H9 (cell line): ENCODE measurements at regions not wholly inside any gene's neighbourhood (a gene's known extent, or its start where the extent isn't known, plus 50 kb on each side); places are given as distances from the start of the nearest gene placed in this dataset.

Experiments used
- DNase-seq: peaks from one replicate; pipeline ENCODE4 v3.0.0-alpha.2; 2017
- H2AFZ ChIP-seq: one replicate; pipeline ENCODE4 v1.6.1; 2013; ENCODE audit warnings: mild to moderate bottlenecking, low read length, control low read depth, moderate library complexity
- H2AK5ac ChIP-seq: 2 replicates; pipeline ENCODE4 v1.6.1; 2013; ENCODE audit warnings: low read length, control low read depth, mixed read lengths; ENCODE audit not compliant: insufficient read length
- H2BK120ac ChIP-seq: one replicate; pipeline ENCODE4 v1.6.1; 2013; ENCODE audit warnings: low read depth, mild to moderate bottlenecking, low read length, control low read depth, inconsistent platforms; ENCODE audit not compliant: poor library complexity, severe bottlenecking
- H2BK12ac ChIP-seq: 2 replicates; pipeline ENCODE4 v1.6.1; 2013; ENCODE audit warnings: low read length, control low read depth, mixed read lengths, low read depth; ENCODE audit not compliant: insufficient read length
- H2BK15ac ChIP-seq: 2 replicates; pipeline ENCODE4 v1.6.1; 2013; ENCODE audit warnings: low read depth, low read length, control low read depth
- H2BK20ac ChIP-seq: one replicate; pipeline ENCODE4 v1.6.1; 2013; ENCODE audit warnings: low read depth, mild to moderate bottlenecking, low read length, control low read depth, inconsistent platforms; ENCODE audit not compliant: poor library complexity, severe bottlenecking
- H2BK5ac ChIP-seq: 2 replicates; pipeline ENCODE4 v1.6.1; 2013; ENCODE audit warnings: low read length, control low read depth, mixed read lengths; ENCODE audit not compliant: insufficient read length
- H3K14ac ChIP-seq: 2 replicates; pipeline ENCODE4 v1.6.1; 2013; ENCODE audit warnings: low read length, control low read depth; ENCODE audit not compliant: insufficient read depth
- H3K18ac ChIP-seq: 2 replicates; pipeline ENCODE4 v1.6.1; 2013; ENCODE audit warnings: low read depth, mild to moderate bottlenecking, mixed read lengths, low read length, control low read depth; ENCODE audit not compliant: insufficient read length
- H3K23ac ChIP-seq: 2 replicates; pipeline ENCODE4 v1.6.1; 2013; ENCODE audit warnings: low read length, control low read depth, mixed read lengths, low read depth; ENCODE audit not compliant: insufficient read length
- H3K23me2 ChIP-seq: 2 replicates; pipeline ENCODE4 v1.6.1; 2013; ENCODE audit warnings: low read depth, mild to moderate bottlenecking, mixed read lengths, low read length, control low read depth; ENCODE audit not compliant: insufficient read length, poor library complexity, severe bottlenecking
- H3K27ac ChIP-seq: 2 replicates; pipeline ENCODE4 v1.5.1; 2013; ENCODE audit warnings: low read length, control low read depth, mixed read lengths, low read depth; ENCODE audit not compliant: insufficient read length
- H3K27me3 ChIP-seq: 2 replicates; pipeline ENCODE4 v1.6.1; 2013; ENCODE audit warnings: low read length, control low read depth, inconsistent platforms; ENCODE audit not compliant: insufficient read depth
- H3K4ac ChIP-seq: 2 replicates; pipeline ENCODE4 v1.6.1; 2013; ENCODE audit warnings: low read depth, mild to moderate bottlenecking, control low read depth, inconsistent platforms, low read length, moderate library complexity
- H3K4me1 ChIP-seq: 2 replicates; pipeline ENCODE4 v1.6.1; 2013; ENCODE audit warnings: low read length, control low read depth, inconsistent platforms; ENCODE audit not compliant: insufficient read depth
- H3K4me2 ChIP-seq: 2 replicates; pipeline ENCODE4 v1.6.1; 2013; ENCODE audit warnings: low read length, control low read depth, mixed read lengths; ENCODE audit not compliant: insufficient read length, insufficient read depth
- H3K56ac ChIP-seq: 2 replicates; pipeline ENCODE4 v1.6.1; 2013; ENCODE audit warnings: low read depth, mild to moderate bottlenecking, mixed read lengths, low read length, control low read depth; ENCODE audit not compliant: insufficient read length
- H3K79me1 ChIP-seq: 2 replicates; pipeline ENCODE4 v1.6.1; 2013; ENCODE audit warnings: low read depth, mild to moderate bottlenecking, moderate library complexity, low read length, control low read depth, inconsistent platforms; ENCODE audit not compliant: insufficient read depth, poor library complexity, severe bottlenecking
- H3K79me2 ChIP-seq: 2 replicates; pipeline ENCODE4 v1.6.1; 2013; ENCODE audit warnings: low read length, control low read depth, inconsistent platforms; ENCODE audit not compliant: insufficient read depth
- H3K9ac ChIP-seq: 2 replicates; pipeline ENCODE4 v1.6.1; 2013; ENCODE audit warnings: low read length, control low read depth, mixed read lengths; ENCODE audit not compliant: insufficient read length; ENCODE audit errors: extremely low read depth
- H3K9me3 ChIP-seq: one replicate; pipeline ENCODE4 v1.6.1; 2013; ENCODE audit warnings: low read depth, low read length, inconsistent platforms; ENCODE audit not compliant: control insufficient read depth
- H3T11ph ChIP-seq: one replicate; pipeline ENCODE4 v1.6.1; 2013; ENCODE audit warnings: mild to moderate bottlenecking, low read length, control low read depth, inconsistent platforms
- H4K20me1 ChIP-seq: one replicate; pipeline ENCODE4 v1.6.1; 2013; ENCODE audit not compliant: control insufficient read depth, insufficient read length, insufficient read depth
- H4K5ac ChIP-seq: 2 replicates; pipeline ENCODE4 v1.6.1; 2013; ENCODE audit warnings: low read depth, mild to moderate bottlenecking, mixed read lengths, low read length, control low read depth; ENCODE audit not compliant: insufficient read length
- H4K8ac ChIP-seq: replicated peaks from 2 replicates; pipeline ENCODE4 v1.6.1; 2013; ENCODE audit warnings: low read length, control low read depth, mixed read lengths, low read depth; ENCODE audit not compliant: insufficient read length
- H4K91ac ChIP-seq: 2 replicates; pipeline ENCODE4 v1.6.1; 2013; ENCODE audit warnings: low read depth, mild to moderate bottlenecking, moderate library complexity, mixed read lengths, low read length, control low read depth; ENCODE audit not compliant: insufficient read length
- H3K27ac Mint-ChIP-seq, 3 experiments: 2 replicates in 2 of 3; 3 replicates in 1 of 3; pipeline ENCODE4 v1.8.0; 2020 to 2021; ENCODE audit warnings: mixed read lengths in 3 of 3, mild to moderate bottlenecking in 1 of 3, moderate library complexity in 1 of 3
- H3K27me3 Mint-ChIP-seq: 2 replicates; pipeline ENCODE4 v1.8.0; 2021; ENCODE audit warnings: low read depth, mild to moderate bottlenecking, moderate library complexity, mixed read lengths
- H3K36me3 Mint-ChIP-seq, 3 experiments: 2 replicates in 2 of 3; 3 replicates in 1 of 3; pipeline ENCODE4 v1.8.0; 2020 to 2021; ENCODE audit warnings: low read depth in 3 of 3, mixed read lengths in 3 of 3; ENCODE audit not compliant: insufficient read depth in 1 of 3
- H3K4me1 Mint-ChIP-seq, 2 experiments: 2 replicates each; pipeline ENCODE4 v1.8.0; 2020; ENCODE audit warnings: mixed read lengths in 2 of 2
- H3K4me3 Mint-ChIP-seq, 2 experiments: 2 replicates in 1 of 2; 3 replicates in 1 of 2; pipeline ENCODE4 v1.8.0; 2020 to 2021; ENCODE audit warnings: mild to moderate bottlenecking in 2 of 2, mixed read lengths in 2 of 2, moderate library complexity in 1 of 2
- H3K9me3 Mint-ChIP-seq, 2 experiments: 2 replicates in 1 of 2; 3 replicates in 1 of 2; pipeline ENCODE4 v1.8.0; 2020; ENCODE audit warnings: mild to moderate bottlenecking in 2 of 2, mixed read lengths in 2 of 2, moderate library complexity in 1 of 2
- CTCF ChIP-seq: fragments of 200-600 bp; sonication (generic); conservative IDR thresholded peaks from 3 replicates; pipeline ENCODE4 v1.8.0; 2021; ENCODE audit warnings: antibody characterized with exemption, mild to moderate bottlenecking
- WGBS: extraction: QIAGEN DNeasy Blood & Tissue Kit; methylation state at CpG from one replicate; pipeline ENCODE4 v1.1.7; 2013; ENCODE audit warnings: missing lambda C conversion rate, low lambda C conversion rate, mixed read lengths; ENCODE audit not compliant: insufficient read length; ENCODE audit errors: extremely low coverage; 5-methylcytosine and 5-hydroxymethylcytosine counted together

GRCh38 chr1:5708346-5709245, 283.6 kb downstream of the NPHP4 start:
- Histone ChIP-seq H3K23me2 (no peaks in the 10 kb centered on the region), H4K5ac (no peak overlapping the region)

More at GRCh38 chr1:5708346-5709245, 283.6 kb downstream of the NPHP4 start:
- Histone ChIP-seq H3K9ac (no peak overlapping the region), H3K27me3 (no peaks in the 10 kb centered on the region), H3K9me3 (no peaks in the 10 kb centered on the region), H3K18ac (no peak overlapping the region), H2BK15ac (no peak overlapping the region), H3K4me2 (no peak overlapping the region), H2AK5ac (no peak overlapping the region), H3K23ac (no peak overlapping the region), H2BK120ac (no peak overlapping the region), H4K8ac (no peak overlapping the region), H2BK12ac (no peak overlapping the region), H3K27ac (no peak overlapping the region), H3K4me1 (no peaks in the 10 kb centered on the region; the same call in 1 of the 2 replicates), H2AFZ (no peak overlapping the region), H2BK5ac (no peak overlapping the region), H3T11ph (no peak overlapping the region), H3K79me1 (no peaks in the 10 kb centered on the region), H3K79me2 (no peaks in the 10 kb centered on the region), H3K14ac (no peak overlapping the region), H3K4ac (no peak overlapping the region), H4K91ac (no peak overlapping the region), H3K56ac (no peak overlapping the region), H4K20me1 (no peaks in the 10 kb centered on the region), H2BK20ac (no peak overlapping the region)
- no peak for TF ChIP-seq CTCF
- peak; percentile 14 for DNase-seq
- no CpG with 5 or more reads among the region's 27 CpGs for WGBS
- H3K9me3 Mint-ChIP-seq, result peaks cover 0 to under 1% of the 10 kb centered on the region in 2 experiments; a peak in 2 of 5 replicates
- H3K4me3 Mint-ChIP-seq, result no peak overlapping the region
- H3K27ac Mint-ChIP-seq, result no peak overlapping the region
- peaks cover 8 to 12% of the 10 kb centered on the region in 2 experiments for H3K4me1 Mint-ChIP-seq
- peaks cover 6% of the 10 kb centered on the region for H3K27me3 Mint-ChIP-seq
- H3K36me3 Mint-ChIP-seq, result no peaks in the 10 kb centered on the region
